ENCODE measurements at regions not wholly inside any gene's neighbourhood (a gene's known extent, or its start where the extent isn't known, plus 50 kb on each side); places are given as distances from the start of the nearest gene placed in this dataset.

- no peak for TF ChIP-seq POLR2A (IDR thresholded peaks at IDR 0.05; ENCODE audit: low read depth)
- no peak for TF ChIP-seq CTCF (IDR thresholded peaks at IDR 0.05)
- TF ChIP-seq POLR2AphosphoS5 (IDR thresholded peaks at IDR 0.05): no peak
Observed at GRCh38 chr2:138874251-138874650, 94.1 kb upstream of the NXPH2 start.

All from esophagus muscularis mucosa (tissue), 3 donors.